HG03469 (cell line): ENCODE measurements at regions not wholly inside any gene's neighbourhood (a gene's known extent, or its start where the extent isn't known, plus 50 kb on each side); places are given as distances from the start of the nearest gene placed in this dataset.

Experiments
- ATAC-seq: cut with Tn5 transposase; IDR thresholded peaks from one replicate; pipeline ENCODE4 v1.9.1; 2021; ENCODE audit warnings: mild to moderate bottlenecking, moderate library complexity, moderate number of reproducible peaks; ENCODE audit not compliant: unreplicated experiment

GRCh38 chr14:54207476-54208462, 189.0 kb upstream of the CDKN3 start:
- no peak for ATAC-seq

DNA sequence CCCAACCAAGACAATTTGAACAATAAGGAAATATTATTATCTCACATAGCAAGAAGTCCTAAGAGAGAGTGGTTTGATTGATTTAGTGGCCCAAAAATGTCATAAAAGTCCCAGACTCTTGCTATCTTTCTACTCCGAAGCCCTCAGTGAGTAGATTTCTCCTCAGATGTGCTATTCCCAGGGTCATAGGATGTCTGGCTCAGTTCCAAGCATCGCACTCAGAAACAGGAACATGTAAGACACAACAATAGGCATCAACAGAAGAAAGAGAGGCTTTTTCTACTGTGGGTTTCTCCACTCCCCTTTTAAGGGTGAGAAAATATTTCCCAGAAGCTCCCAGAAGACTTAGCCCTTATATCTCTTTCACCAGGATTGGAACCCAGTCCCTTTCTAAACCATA, 188.1 kb upstream of the CDKN3 start:
- no peak for ATAC-seq

DNA sequence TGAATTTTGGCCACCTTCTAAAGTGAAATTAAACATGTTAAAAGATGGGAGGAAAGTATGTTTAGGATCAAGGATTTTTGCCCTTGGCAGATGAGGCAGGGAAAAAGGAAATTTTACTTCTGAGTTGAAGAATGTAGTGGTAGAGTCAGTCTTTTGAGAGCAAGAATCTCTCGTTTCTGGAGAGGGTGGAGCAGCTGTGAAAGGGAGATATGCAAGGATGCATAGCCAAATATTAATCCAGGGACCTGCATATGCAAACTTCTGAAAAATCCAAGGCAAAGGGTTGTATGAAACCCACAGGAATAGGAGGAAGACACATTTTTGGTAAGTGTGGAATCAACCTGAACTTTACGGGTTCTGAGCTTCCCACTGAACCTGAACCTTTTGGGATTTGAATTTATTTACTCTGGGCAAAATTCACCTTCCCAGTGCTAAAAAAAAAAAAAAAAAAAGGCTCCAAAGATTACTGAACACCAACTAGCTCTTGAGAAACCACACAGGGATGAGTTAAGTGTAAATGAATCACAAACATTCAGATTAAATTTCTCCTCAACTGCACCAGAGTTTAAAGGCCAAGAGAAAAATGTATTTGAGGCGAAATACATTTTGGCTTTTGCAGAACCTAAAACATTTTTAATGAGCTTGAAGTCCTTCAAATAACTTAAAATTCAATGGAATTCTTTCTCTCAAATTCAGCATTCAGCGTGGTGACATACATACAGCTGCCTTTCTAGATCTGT, 187.1 kb upstream of the CDKN3 start:
- ATAC-seq, result no peak

DNA sequence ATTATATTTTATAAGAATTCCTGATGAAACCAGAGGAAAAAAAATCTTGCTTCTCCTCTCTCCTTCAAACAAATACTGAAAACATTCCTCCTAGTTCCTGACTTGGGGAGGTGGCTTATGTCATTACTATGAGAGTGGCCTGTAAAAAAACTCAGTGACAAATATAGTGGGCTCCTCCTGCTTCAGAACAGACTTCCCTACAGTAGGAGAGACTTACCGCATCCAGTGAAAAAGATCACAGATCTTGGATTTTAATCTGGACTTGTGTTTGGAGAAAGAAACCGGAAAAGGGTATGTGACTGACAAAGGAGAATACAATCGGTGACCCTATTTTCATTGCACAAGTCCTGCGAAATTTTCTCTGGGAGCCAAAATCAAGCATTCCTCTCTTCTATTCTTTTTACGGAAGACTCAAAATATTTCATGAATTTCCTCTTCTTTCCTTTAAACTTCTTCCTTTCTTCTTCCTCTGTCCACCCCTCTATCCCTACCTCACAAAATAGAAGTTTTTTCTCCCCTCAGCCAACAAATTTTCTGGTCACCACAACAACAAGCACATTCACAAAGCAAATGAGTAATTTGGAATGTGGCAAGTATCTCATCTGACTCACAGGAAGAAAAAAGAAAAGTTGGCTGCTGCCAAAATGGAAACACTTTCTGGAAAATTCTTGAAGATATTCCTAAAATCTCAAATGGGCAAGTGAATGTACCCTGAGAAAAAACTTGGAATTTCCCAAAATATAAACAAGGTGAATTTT, 185.1 kb upstream of the CDKN3 start:
- ATAC-seq, result no peak

DNA sequence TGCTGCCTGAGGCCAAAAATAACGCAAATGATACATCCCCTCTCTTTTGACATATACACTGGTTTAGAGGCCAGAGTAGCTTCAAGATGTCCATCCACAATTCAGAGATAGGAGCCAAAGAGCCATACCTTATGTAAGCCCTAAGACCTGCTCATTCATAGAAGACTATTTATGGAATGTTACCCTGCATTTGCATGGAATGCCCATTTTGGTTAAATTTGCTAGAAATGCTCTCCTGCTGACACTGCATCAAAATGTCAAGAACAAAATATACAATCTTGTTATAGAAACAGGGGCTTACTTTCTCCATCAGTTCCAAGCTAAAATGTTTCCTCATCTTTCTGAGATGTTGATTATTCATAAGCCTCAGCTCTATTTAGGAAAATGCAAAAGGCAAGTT, 183.3 kb upstream of the CDKN3 start:
- ATAC-seq, result no peak

DNA sequence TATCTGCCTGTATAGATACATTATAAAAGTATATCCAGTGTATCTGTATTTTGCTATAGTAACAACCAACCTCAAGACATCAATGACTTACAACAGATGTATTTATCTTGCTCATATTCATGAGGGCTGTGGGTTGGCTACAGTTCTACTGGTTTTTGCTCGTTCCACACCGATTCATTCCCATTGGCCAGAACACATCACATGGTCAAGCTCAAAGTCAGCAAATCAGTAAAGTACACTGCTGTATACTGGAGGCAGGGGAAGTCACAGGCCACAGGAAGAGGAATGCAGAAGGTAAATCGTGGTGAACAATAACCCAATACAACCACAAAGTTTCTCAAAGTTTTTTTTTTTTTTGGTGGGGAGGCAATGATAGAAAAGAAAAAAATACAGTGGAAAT, 180.0 kb upstream of the CDKN3 start:
- ATAC-seq, result no peak

GRCh38 chr14:54219261-54220070, 177.3 kb upstream of the CDKN3 start:
- no peak for ATAC-seq

DNA sequence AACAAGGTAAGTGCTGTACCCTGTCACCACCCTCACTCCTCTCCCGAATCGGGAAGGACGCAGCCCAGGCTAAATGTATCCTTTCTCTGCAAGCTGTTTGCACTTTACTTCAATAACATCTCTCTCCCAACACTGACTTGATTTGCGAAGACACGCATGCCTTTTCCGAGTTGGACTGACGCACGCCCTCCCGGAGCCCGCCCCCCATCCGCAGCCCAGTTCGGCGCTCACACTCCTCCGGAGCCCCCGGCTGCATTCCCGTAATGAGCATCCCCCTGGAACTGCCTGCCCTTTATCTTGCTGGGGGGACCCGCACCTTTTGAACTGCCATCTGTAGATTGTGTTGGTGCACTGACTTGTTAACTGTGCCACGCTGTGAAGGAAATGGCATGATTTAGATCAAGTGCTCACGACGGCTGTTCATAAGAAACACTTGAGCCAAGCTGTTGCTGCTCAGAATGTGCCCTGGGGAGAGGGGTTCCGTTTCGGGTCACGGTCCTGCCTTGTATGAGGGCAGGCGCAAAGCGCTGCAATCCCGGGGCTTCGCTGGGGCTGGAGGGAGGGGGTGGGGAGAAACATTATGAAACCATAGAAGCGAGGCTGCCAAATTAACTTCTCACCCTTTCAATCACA, 176.6 kb upstream of the CDKN3 start:
- ATAC-seq, result no peak

DNA sequence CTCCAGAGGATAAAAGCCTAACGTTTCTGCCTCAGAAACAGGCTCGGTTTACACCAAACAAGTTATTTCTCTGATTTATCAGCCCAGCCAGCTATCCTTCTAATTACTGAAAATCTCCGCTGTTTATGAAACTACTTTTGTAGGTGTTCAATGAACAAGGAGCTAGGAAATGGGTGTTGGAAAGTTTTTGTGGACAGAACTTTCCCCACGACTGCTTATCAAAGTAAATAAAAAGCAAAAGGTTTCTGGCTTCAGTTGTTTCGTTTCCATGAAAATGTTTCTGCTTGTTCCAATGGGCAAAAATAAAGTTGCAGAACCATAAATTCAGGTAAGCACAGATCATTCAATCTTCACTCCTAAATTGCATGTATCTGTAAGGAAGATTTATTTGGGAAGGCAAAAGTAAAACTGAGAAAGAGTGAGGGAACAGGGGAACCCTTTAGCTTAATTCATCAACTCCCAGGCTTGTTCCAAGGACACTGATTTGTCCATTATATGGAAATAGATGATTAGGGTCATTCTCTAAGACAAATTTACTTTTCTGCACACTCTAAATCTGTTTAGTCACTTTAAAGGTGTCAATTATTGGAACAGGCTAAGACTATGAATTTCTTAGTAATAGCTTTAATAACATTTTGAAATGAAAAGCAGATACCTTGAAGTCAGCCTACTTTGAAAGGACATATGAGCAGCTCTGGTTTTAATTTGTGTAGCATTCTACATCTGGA, 175.9 kb upstream of the CDKN3 start:
- no peak for ATAC-seq

- ATAC-seq, result no peak
Measured at GRCh38 chr14:54221432-54221803, 175.4 kb upstream of the CDKN3 start.

GRCh38 chr14:54221971-54222370, 174.8 kb upstream of the CDKN3 start:
- no peak for ATAC-seq

- no peak for ATAC-seq
Measured at GRCh38 chr14:54223831-54224402, 172.9 kb upstream of the CDKN3 start.

GRCh38 chr14:54225457-54226060, 171.2 kb upstream of the CDKN3 start:
- ATAC-seq, result no peak

DNA sequence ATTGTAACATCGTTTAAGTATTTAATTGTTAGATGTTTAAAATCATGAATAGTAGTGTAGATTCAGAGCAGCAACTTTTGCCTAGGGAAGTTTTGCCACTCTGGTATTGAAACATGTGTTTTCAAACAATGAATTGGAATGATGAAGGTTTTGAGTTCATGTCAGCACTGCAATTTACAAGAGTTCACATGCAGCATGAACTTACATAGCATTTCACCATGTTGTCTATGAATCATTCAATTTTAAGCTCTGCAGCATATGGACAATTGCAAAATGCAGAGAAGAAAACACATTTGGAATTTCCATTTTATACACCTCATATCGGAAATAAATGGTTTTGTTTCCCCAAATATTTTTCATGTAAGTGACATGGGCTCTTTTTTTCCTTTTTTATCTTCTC, 170.7 kb upstream of the CDKN3 start:
- ATAC-seq, result no peak

- no peak for ATAC-seq
Measured at GRCh38 chr14:54226558-54226957, 170.2 kb upstream of the CDKN3 start.

GRCh38 chr14:54229136-54229535, 167.7 kb upstream of the CDKN3 start:
- ATAC-seq, result no peak

DNA sequence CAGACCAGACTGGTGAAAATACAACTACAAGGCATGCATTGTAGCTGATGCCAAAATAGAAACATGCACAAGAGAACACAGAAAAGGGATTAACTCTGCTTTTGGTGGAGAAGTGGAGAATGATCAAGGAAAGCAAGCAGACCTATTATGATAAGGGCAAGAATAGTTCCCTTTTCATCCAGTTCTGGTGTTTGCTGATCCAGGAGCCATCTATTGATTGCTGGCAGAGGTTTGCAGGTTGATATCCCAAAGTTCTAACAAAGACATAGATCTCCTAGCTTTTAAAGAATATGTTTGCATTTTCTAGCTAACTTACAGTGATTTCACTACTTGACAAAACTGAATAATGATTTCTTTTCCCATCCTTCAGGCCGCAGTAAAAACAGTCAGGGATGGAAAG, 166.2 kb upstream of the CDKN3 start:
- no peak for ATAC-seq

GRCh38 chr14:54232735-54233134, 164.1 kb upstream of the CDKN3 start:
- ATAC-seq, result no peak

DNA sequence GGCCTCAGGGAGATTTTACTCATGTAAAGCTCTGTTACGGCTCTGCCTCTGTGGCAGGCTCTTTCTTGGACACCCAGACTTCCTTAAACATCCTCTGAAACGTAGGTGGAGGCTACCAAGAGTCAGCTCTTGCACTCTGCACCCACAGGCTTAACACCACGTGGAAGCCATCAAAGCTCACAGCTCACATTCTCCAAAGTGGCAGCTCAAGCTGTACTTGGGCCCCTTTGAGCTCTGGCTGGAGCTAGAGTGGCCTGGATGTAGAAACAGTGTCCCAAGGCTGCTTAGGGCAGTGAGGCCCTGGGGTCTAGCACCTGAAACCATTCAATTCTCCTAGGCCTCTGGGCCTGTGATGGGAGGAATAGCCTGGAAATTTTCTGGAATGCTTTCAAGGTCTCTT, 155.3 kb upstream of the CDKN3 start:
- ATAC-seq, result no peak
